ENCODE measurements at regions not wholly inside any gene's neighbourhood (a gene's known extent, or its start where the extent isn't known, plus 50 kb on each side); places are given as distances from the start of the nearest gene placed in this dataset.
"Not testable (repeated sequence)": the region's sequence is repeated elsewhere in the genome, so short reads cannot be mapped to it uniquely, and the experiment has no call there.

GRCh38 chr4:40681600-40681999 lies 51.9 kb upstream of the RBM47 start:
- no peak for DNase-seq
- Mint-ChIP-seq H3K36me3 (ENCODE audit: low read depth) (no peaks in the 10 kb centered on the region), H3K4me1 (ENCODE audit: low read depth) (no peaks in the 10 kb centered on the region), H3K27me3 (ENCODE audit: low read depth) (peaks cover 5% of the 10 kb centered on the region), H3K9me3 (ENCODE audit: insufficient read depth) (no peaks in the 10 kb centered on the region), H3K4me3 (no peak overlapping the region), H3K27ac (no peak overlapping the region)
- no peak for ATAC-seq
- ChIA-PET CTCF (interaction anchor here (0.8 to 1.3 kb wide), 3 partner anchors 9 to 162 kb away, joined by 3 to 4 read pairs (median 3); no protein-coding TSS in a partner anchor), POLR2A (no interaction called here)

GRCh38 chr4:40682290-40683101 lies 52.8 kb upstream of the RBM47 start:
- Mint-ChIP-seq H3K27me3 (ENCODE audit: low read depth) (peaks cover 5% of the 10 kb centered on the region), H3K4me3 (no peak overlapping the region), H3K27ac (no peak overlapping the region), H3K4me1 (ENCODE audit: low read depth) (no peaks in the 10 kb centered on the region), H3K9me3 (ENCODE audit: insufficient read depth) (no peaks in the 10 kb centered on the region), H3K36me3 (ENCODE audit: low read depth) (no peaks in the 10 kb centered on the region)
- CTCF ChIA-PET = interaction anchor here (1.0 to 1.3 kb wide), 2 partner anchors 10 to 21 kb away, joined by 3 to 4 read pairs; no protein-coding TSS in a partner anchor
- no peak for ATAC-seq
- no peak for DNase-seq
- POLR2A ChIA-PET = no interaction called here

- H3K4me3 Mint-ChIP-seq; H3K27ac Mint-ChIP-seq; H3K27me3 Mint-ChIP-seq (ENCODE audit: low read depth); DNase-seq; H3K36me3 Mint-ChIP-seq (ENCODE audit: low read depth); POLR2A ChIA-PET; H3K9me3 Mint-ChIP-seq (ENCODE audit: insufficient read depth); ATAC-seq: not testable (repeated sequence)
- CTCF ChIA-PET = interaction anchor here (1.1 kb wide), 1 partner anchor 10 kb away, joined by 3 read pairs; no protein-coding TSS in a partner anchor
- H3K4me1 Mint-ChIP-seq (ENCODE audit: low read depth) = peaks cover 10% of the 10 kb centered on the region
These were observed 54.0 kb upstream of the RBM47 start for GRCh38 chr4:40683536-40684145.

- no peak overlapping the region for H3K27ac Mint-ChIP-seq
- H3K36me3 Mint-ChIP-seq (ENCODE audit: low read depth) = no peaks in the 10 kb centered on the region
- ATAC-seq = no peak
- H3K4me1 Mint-ChIP-seq (ENCODE audit: low read depth) = peaks cover 10% of the 10 kb centered on the region
- peaks cover 6% of the 10 kb centered on the region for H3K27me3 Mint-ChIP-seq (ENCODE audit: low read depth)
- ChIA-PET POLR2A (no interaction called here), CTCF (no interaction called here)
- no peak for DNase-seq
- H3K4me3 Mint-ChIP-seq = no peak overlapping the region
- H3K9me3 Mint-ChIP-seq (ENCODE audit: insufficient read depth) = no peaks in the 10 kb centered on the region
These were observed 54.7 kb upstream of the RBM47 start for GRCh38 chr4:40684404-40684803.

- no peaks in the 10 kb centered on the region for H3K9me3 Mint-ChIP-seq (ENCODE audit: insufficient read depth)
- no peak overlapping the region for H3K4me3 Mint-ChIP-seq
- no peaks in the 10 kb centered on the region for H3K36me3 Mint-ChIP-seq (ENCODE audit: low read depth)
- ChIA-PET POLR2A (no interaction called here), CTCF (no interaction called here)
- DNase-seq (no peak), ATAC-seq (no peak)
- peaks cover 10% of the 10 kb centered on the region for H3K4me1 Mint-ChIP-seq (ENCODE audit: low read depth)
- H3K27me3 Mint-ChIP-seq (ENCODE audit: low read depth) = peaks cover 6% of the 10 kb centered on the region
- H3K27ac Mint-ChIP-seq = no peak overlapping the region
These were observed 55.6 kb upstream of the RBM47 start for GRCh38 chr4:40685300-40685699.

GRCh38 chr4:40686081-40686913 lies 56.6 kb upstream of the RBM47 start:
- no peaks in the 10 kb centered on the region for H3K9me3 Mint-ChIP-seq (ENCODE audit: insufficient read depth)
- DNase-seq (no peak), ATAC-seq (no peak)
- no peaks in the 10 kb centered on the region for H3K36me3 Mint-ChIP-seq (ENCODE audit: low read depth)
- no peak overlapping the region for H3K4me3 Mint-ChIP-seq
- peaks cover 2% of the 10 kb centered on the region for H3K27me3 Mint-ChIP-seq (ENCODE audit: low read depth)
- ChIA-PET CTCF (interaction anchor here (2.1 kb wide), 1 partner anchor 13 kb away, joined by 6 read pairs; no protein-coding TSS in a partner anchor), POLR2A (no interaction called here)
- H3K4me1 Mint-ChIP-seq (ENCODE audit: low read depth) = peaks cover 10% of the 10 kb centered on the region
- H3K27ac Mint-ChIP-seq = no peak overlapping the region

GRCh38 chr4:40687676-40688389 lies 58.2 kb upstream of the RBM47 start:
- ChIA-PET CTCF (interaction anchor here (2.1 kb wide), 1 partner anchor 15 kb away, joined by 6 read pairs; no protein-coding TSS in a partner anchor), POLR2A (interaction anchor here (0.8 kb wide), 1 partner anchor 12 kb away, joined by 3 read pairs; no protein-coding TSS in a partner anchor)
- Mint-ChIP-seq H3K36me3 (ENCODE audit: low read depth) (no peaks in the 10 kb centered on the region), H3K27ac (no peak overlapping the region), H3K27me3 (ENCODE audit: low read depth) (peaks cover 2% of the 10 kb centered on the region), H3K9me3 (ENCODE audit: insufficient read depth) (no peaks in the 10 kb centered on the region), H3K4me1 (ENCODE audit: low read depth) (peaks cover 10% of the 10 kb centered on the region), H3K4me3 (no peak overlapping the region)
- DNase-seq (no peak), ATAC-seq (no peak)

GRCh38 chr4:40688446-40689095 lies 58.9 kb upstream of the RBM47 start:
- DNase-seq = no peak
- Mint-ChIP-seq H3K27ac (no peak overlapping the region), H3K9me3 (ENCODE audit: insufficient read depth) (no peaks in the 10 kb centered on the region), H3K27me3 (ENCODE audit: low read depth) (peaks cover 2% of the 10 kb centered on the region), H3K4me3 (no peak overlapping the region), H3K36me3 (ENCODE audit: low read depth) (no peaks in the 10 kb centered on the region), H3K4me1 (ENCODE audit: low read depth) (peaks cover 10% of the 10 kb centered on the region)
- peak; percentile 30 for ATAC-seq
- ChIA-PET CTCF (interaction anchor here (2.1 kb wide), 1 partner anchor 16 kb away, joined by 6 read pairs; no protein-coding TSS in a partner anchor), POLR2A (interaction anchor here (0.6 kb wide), 1 partner anchor 54 kb away, joined by 3 read pairs; no protein-coding TSS in a partner anchor)

- no peaks in the 10 kb centered on the region for H3K36me3 Mint-ChIP-seq (ENCODE audit: low read depth)
- no peaks in the 10 kb centered on the region for H3K9me3 Mint-ChIP-seq (ENCODE audit: insufficient read depth)
- no peak for DNase-seq
- H3K27ac Mint-ChIP-seq = no peak overlapping the region
- ChIA-PET CTCF (no interaction called here), POLR2A (no interaction called here)
- H3K4me1 Mint-ChIP-seq (ENCODE audit: low read depth) = no peaks in the 10 kb centered on the region
- ATAC-seq = no peak
- H3K27me3 Mint-ChIP-seq (ENCODE audit: low read depth) = peaks cover 4% of the 10 kb centered on the region
- no peak overlapping the region for H3K4me3 Mint-ChIP-seq
These were observed 55.8 kb upstream of the NSUN7 start for GRCh38 chr4:40693946-40694345.

GRCh38 chr4:40697476-40697875 lies 52.3 kb upstream of the NSUN7 start:
- ATAC-seq; CTCF ChIA-PET; H3K4me3 Mint-ChIP-seq; H3K36me3 Mint-ChIP-seq (ENCODE audit: low read depth); POLR2A ChIA-PET; H3K27me3 Mint-ChIP-seq (ENCODE audit: low read depth); H3K9me3 Mint-ChIP-seq (ENCODE audit: insufficient read depth); H3K4me1 Mint-ChIP-seq (ENCODE audit: low read depth); DNase-seq; H3K27ac Mint-ChIP-seq: not testable (repeated sequence)

GRCh38 chr4:40698733-40699132 lies 51.0 kb upstream of the NSUN7 start:
- CTCF ChIA-PET = no interaction called here
- no peak for ATAC-seq
- H3K4me3 Mint-ChIP-seq = no peak overlapping the region
- POLR2A ChIA-PET = no interaction called here
- no peaks in the 10 kb centered on the region for H3K9me3 Mint-ChIP-seq (ENCODE audit: insufficient read depth)
- no peak for DNase-seq
- peaks cover 3% of the 10 kb centered on the region for H3K27me3 Mint-ChIP-seq (ENCODE audit: low read depth)
- peaks cover 16% of the 10 kb centered on the region for H3K4me1 Mint-ChIP-seq (ENCODE audit: low read depth)
- H3K36me3 Mint-ChIP-seq (ENCODE audit: low read depth) = no peaks in the 10 kb centered on the region
- no peak overlapping the region for H3K27ac Mint-ChIP-seq
